Endothelial cell of umbilical vein (primary cell): ENCODE measurements at regions not wholly inside any gene's neighbourhood (a gene's known extent, or its start where the extent isn't known, plus 50 kb on each side); places are given as distances from the start of the nearest gene placed in this dataset.

ENCODE experiments used
- EZH2 ChIP-seq: IDR thresholded peaks from 2 replicates; pipeline ENCODE4 v1.6.1; 2012; ENCODE audit warnings: borderline replicate concordance, low read depth, mild to moderate bottlenecking, moderate library complexity, low read length, inconsistent platforms; ENCODE audit not compliant: severe bottlenecking
- MYC ChIP-seq: IDR thresholded peaks from one replicate; pipeline ENCODE4 v1.6.1; 2011; ENCODE audit warnings: mild to moderate bottlenecking, low read depth, low read length
- POLR2A ChIP-seq: IDR thresholded peaks from 2 replicates; pipeline ENCODE4 v1.6.1; 2012; ENCODE audit warnings: low read depth, mild to moderate bottlenecking, control low read depth, low read length
- TF ChIP-seq, protein P1 (sequence below), 2 donors: IDR thresholded peaks; 1 replicate in 1 of 2; 2 replicates in 1 of 2; pipeline ENCODE4 v1.5.1; 2011; ENCODE audit warnings: low read length in 2 of 2, mild to moderate bottlenecking in 2 of 2, moderate library complexity in 2 of 2, control low read depth in 1 of 2, inconsistent platforms in 1 of 2, low read depth in 1 of 2; ENCODE audit not compliant: insufficient read depth in 1 of 2; ENCODE audit errors: extremely low read depth in 1 of 2

- TF ChIP-seq POLR2A: no peak
- TF ChIP-seq EZH2: no peak
- no peak for TF ChIP-seq MYC
- TF ChIP-seq, protein P1, sequence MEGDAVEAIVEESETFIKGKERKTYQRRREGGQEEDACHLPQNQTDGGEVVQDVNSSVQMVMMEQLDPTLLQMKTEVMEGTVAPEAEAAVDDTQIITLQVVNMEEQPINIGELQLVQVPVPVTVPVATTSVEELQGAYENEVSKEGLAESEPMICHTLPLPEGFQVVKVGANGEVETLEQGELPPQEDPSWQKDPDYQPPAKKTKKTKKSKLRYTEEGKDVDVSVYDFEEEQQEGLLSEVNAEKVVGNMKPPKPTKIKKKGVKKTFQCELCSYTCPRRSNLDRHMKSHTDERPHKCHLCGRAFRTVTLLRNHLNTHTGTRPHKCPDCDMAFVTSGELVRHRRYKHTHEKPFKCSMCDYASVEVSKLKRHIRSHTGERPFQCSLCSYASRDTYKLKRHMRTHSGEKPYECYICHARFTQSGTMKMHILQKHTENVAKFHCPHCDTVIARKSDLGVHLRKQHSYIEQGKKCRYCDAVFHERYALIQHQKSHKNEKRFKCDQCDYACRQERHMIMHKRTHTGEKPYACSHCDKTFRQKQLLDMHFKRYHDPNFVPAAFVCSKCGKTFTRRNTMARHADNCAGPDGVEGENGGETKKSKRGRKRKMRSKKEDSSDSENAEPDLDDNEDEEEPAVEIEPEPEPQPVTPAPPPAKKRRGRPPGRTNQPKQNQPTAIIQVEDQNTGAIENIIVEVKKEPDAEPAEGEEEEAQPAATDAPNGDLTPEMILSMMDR (IDR thresholded peaks at IDR 0.05; ENCODE audit: extremely low read depth in 1 of 2, insufficient read depth in 1 of 2, low read depth in 1 of 2, low read length in 2 of 2): no peak
Measured at GRCh38 chrX:115472131-115472530, 88.8 kb upstream of the PLS3 start.
